GM19023 (cell line): ENCODE measurements at regions not wholly inside any gene's neighbourhood (a gene's known extent, or its start where the extent isn't known, plus 50 kb on each side); places are given as distances from the start of the nearest gene placed in this dataset.

Experiments
- ATAC-seq: cut with Tn5 transposase; IDR thresholded peaks from one replicate; pipeline ENCODE4 v1.9.1; 2021; ENCODE audit warnings: mild to moderate bottlenecking, moderate library complexity; ENCODE audit not compliant: unreplicated experiment

- ATAC-seq, result no peak
These were observed 52.8 kb upstream of the FBXL7 start for GRCh38 chr5:15447209-15447608.

- no peak for ATAC-seq
These were observed 53.4 kb upstream of the FBXL7 start for GRCh38 chr5:15446552-15446951.

GRCh38 chr5:15442193-15442570 is 57.8 kb upstream of the FBXL7 start:
- ATAC-seq, result no peak

GRCh38 chr5:15441433-15442192 is 58.4 kb upstream of the FBXL7 start:
- ATAC-seq, result no peak

GRCh38 chr5:15440434-15440833 is 59.5 kb upstream of the FBXL7 start:
- ATAC-seq, result no peak

GRCh38 chr5:15439801-15440200 is 60.2 kb upstream of the FBXL7 start:
- ATAC-seq, result no peak

GRCh38 chr5:15433709-15434108 is 66.3 kb upstream of the FBXL7 start:
- no peak for ATAC-seq

GRCh38 chr5:15431923-15432322 is 68.1 kb upstream of the FBXL7 start:
- ATAC-seq, result no peak

- no peak for ATAC-seq
These were observed 74.2 kb upstream of the FBXL7 start for GRCh38 chr5:15425766-15426165.

GRCh38 chr5:15424769-15425168 is 75.2 kb upstream of the FBXL7 start:
- no peak for ATAC-seq

GRCh38 chr5:15421921-15422412 is 78.0 kb upstream of the FBXL7 start:
- ATAC-seq, result no peak

- no peak for ATAC-seq
These were observed 78.6 kb upstream of the FBXL7 start for GRCh38 chr5:15421381-15421780.

- no peak for ATAC-seq
These were observed 79.8 kb upstream of the FBXL7 start for GRCh38 chr5:15420201-15420600.

GRCh38 chr5:15417156-15417555 is 82.8 kb upstream of the FBXL7 start:
- ATAC-seq, result no peak

- ATAC-seq, result no peak
These were observed 93.5 kb upstream of the FBXL7 start for GRCh38 chr5:15406478-15406877.

GRCh38 chr5:15393146-15393545 is 106.8 kb upstream of the FBXL7 start:
- no peak for ATAC-seq

- ATAC-seq, result no peak
These were observed 108.1 kb upstream of the FBXL7 start for GRCh38 chr5:15391704-15392397.

- ATAC-seq, result no peak
These were observed 111.1 kb upstream of the FBXL7 start for GRCh38 chr5:15388866-15389265.

- ATAC-seq, result no peak
These were observed 112.0 kb upstream of the FBXL7 start for GRCh38 chr5:15387931-15388524.

GRCh38 chr5:15386122-15386521 is 113.9 kb upstream of the FBXL7 start:
- no peak for ATAC-seq

GRCh38 chr5:15385553-15385952 is 114.4 kb upstream of the FBXL7 start:
- ATAC-seq, result no peak

GRCh38 chr5:15385037-15385436 is 114.9 kb upstream of the FBXL7 start:
- no peak for ATAC-seq
